ENCODE measurements at regions not wholly inside any gene's neighbourhood (a gene's known extent, or its start where the extent isn't known, plus 50 kb on each side); places are given as distances from the start of the nearest gene placed in this dataset.

- DNase-seq (ENCODE audit: low spot score), result no peak
- TF ChIP-seq, protein P1, sequence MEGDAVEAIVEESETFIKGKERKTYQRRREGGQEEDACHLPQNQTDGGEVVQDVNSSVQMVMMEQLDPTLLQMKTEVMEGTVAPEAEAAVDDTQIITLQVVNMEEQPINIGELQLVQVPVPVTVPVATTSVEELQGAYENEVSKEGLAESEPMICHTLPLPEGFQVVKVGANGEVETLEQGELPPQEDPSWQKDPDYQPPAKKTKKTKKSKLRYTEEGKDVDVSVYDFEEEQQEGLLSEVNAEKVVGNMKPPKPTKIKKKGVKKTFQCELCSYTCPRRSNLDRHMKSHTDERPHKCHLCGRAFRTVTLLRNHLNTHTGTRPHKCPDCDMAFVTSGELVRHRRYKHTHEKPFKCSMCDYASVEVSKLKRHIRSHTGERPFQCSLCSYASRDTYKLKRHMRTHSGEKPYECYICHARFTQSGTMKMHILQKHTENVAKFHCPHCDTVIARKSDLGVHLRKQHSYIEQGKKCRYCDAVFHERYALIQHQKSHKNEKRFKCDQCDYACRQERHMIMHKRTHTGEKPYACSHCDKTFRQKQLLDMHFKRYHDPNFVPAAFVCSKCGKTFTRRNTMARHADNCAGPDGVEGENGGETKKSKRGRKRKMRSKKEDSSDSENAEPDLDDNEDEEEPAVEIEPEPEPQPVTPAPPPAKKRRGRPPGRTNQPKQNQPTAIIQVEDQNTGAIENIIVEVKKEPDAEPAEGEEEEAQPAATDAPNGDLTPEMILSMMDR (IDR thresholded peaks at IDR 0.05; ENCODE audit: extremely low read depth, insufficient read depth, missing control alignments), result no peak
- in situ Hi-C loops (cut with MboI; ENCODE audit: low pct_unique_long_range_greater_than_20kb, low sequenced_read_pairs, unreplicated experiment), result no loop called here
Observed at GRCh38 chr4:130648570-130648969, 1552.6 kb downstream of the C4orf33 start.

DNA sequence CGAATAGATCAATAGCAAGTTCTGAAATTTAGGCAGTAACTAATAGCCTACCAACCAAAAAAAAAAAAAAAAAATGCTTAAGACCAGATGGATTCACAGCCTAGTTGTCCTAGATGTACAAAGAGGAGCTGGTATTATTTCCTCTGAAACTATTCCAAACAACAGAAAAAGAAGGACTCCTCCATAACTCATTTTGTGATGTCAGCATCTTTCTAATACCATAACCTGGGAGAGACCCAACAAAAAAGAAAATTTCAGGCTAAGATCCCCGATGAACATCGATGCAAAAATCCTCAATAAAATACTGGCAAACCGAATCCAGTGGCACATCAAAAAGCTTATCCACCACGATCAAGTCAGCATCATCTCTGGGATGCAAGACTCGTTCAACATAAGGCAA lies 1557.9 kb downstream of the C4orf33 start:
- TF ChIP-seq, protein P1 (IDR thresholded peaks at IDR 0.05; ENCODE audit: extremely low read depth, insufficient read depth, missing control alignments), result no peak
- DNase-seq (ENCODE audit: low spot score), result no peak
- in situ Hi-C loops (cut with MboI; ENCODE audit: low pct_unique_long_range_greater_than_20kb, low sequenced_read_pairs, unreplicated experiment), result no loop called here

DNA sequence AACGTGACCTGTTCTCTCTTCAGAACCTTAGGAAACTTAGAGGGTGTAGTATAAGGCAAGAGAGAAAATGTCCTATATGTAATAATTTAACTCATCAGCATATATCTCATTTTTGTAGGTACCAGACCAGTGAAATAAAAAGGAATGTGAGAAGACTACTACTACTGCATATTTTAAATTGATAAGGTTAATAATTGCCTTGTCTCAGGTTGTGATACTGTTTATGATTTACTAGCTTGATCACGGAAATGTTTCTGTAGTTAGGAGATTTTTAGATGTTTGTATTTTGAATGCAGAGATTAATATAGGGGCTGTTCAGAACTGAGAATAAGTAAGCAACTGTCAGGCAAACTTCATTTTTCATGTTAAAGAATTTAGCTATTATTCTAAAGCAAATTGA lies 1563.4 kb downstream of the C4orf33 start:
- TF ChIP-seq, protein P1 (IDR thresholded peaks at IDR 0.05; ENCODE audit: extremely low read depth, insufficient read depth, missing control alignments), result no peak
- in situ Hi-C loops (cut with MboI; ENCODE audit: low pct_unique_long_range_greater_than_20kb, low sequenced_read_pairs, unreplicated experiment), result no loop called here
- DNase-seq (ENCODE audit: low spot score), result no peak

GRCh38 chr4:130668859-130669258 lies 1572.9 kb downstream of the C4orf33 start:
- in situ Hi-C loops (cut with MboI; ENCODE audit: low pct_unique_long_range_greater_than_20kb, low sequenced_read_pairs, unreplicated experiment), result no loop called here
- TF ChIP-seq, protein P1 (IDR thresholded peaks at IDR 0.05; ENCODE audit: extremely low read depth, insufficient read depth, missing control alignments), result no peak
- no peak for DNase-seq (ENCODE audit: low spot score)

- no peak for DNase-seq (ENCODE audit: low spot score)
- in situ Hi-C loops (cut with MboI; ENCODE audit: low pct_unique_long_range_greater_than_20kb, low sequenced_read_pairs, unreplicated experiment), result no loop called here
Observed at GRCh38 chr4:130675266-130675665, 1579.3 kb downstream of the C4orf33 start.

DNA sequence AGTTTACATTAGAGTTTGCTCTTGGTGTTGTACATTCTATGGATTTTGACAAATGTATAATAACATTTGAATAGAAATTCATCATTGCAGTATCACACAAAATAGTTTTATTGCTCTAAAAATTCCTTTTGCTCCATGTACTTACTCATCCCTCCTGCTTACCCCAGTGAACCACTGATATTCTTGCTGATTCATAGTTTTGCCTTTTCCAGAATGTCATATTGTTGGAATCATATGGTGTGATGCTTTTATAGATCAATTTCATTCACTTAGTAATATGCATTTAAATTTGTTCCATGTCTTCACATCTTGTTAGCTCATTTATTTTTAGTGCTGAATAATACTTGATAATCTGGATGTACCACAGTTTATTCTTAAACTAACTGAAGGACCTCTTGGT lies 1593.2 kb downstream of the C4orf33 start:
- TF ChIP-seq, protein P1 (IDR thresholded peaks at IDR 0.05; ENCODE audit: extremely low read depth, insufficient read depth, missing control alignments), result no peak
- in situ Hi-C loops (cut with MboI; ENCODE audit: low pct_unique_long_range_greater_than_20kb, low sequenced_read_pairs, unreplicated experiment), result no loop called here

More at GRCh38 chr4:130675266-130675665, 1579.3 kb downstream of the C4orf33 start:
- TF ChIP-seq, protein P1 (IDR thresholded peaks at IDR 0.05; ENCODE audit: extremely low read depth, insufficient read depth, missing control alignments), result no peak

GRCh38 chr4:130698251-130698650 lies 1602.3 kb downstream of the C4orf33 start:
- DNase-seq (ENCODE audit: low spot score), result no peak
- TF ChIP-seq, protein P1 (IDR thresholded peaks at IDR 0.05; ENCODE audit: extremely low read depth, insufficient read depth, missing control alignments), result no peak
- in situ Hi-C loops (cut with MboI; ENCODE audit: low pct_unique_long_range_greater_than_20kb, low sequenced_read_pairs, unreplicated experiment), result no loop called here

More for the DNA sequence above, 1593.2 kb downstream of the C4orf33 start:
- DNase-seq (ENCODE audit: low spot score), result no peak

All from GM13977 (cell line).